Progenitor cell of endocrine pancreas (in vitro differentiated cells): ENCODE measurements at regions not wholly inside any gene's neighbourhood (a gene's known extent, or its start where the extent isn't known, plus 50 kb on each side); places are given as distances from the start of the nearest gene placed in this dataset.

Experiments used
- DNase-seq: peaks from one replicate; pipeline ENCODE4 v3.0.0; 2021; ENCODE audit warnings: low spot score; ENCODE audit not compliant: unreplicated experiment
- H3K27ac Mint-ChIP-seq: 2 replicates; pipeline ENCODE4 v1.8.0; 2021; ENCODE audit warnings: mild to moderate bottlenecking, moderate library complexity, mixed read lengths
- H3K27me3 Mint-ChIP-seq: 2 replicates; pipeline ENCODE4 v1.8.0; 2021; ENCODE audit warnings: mixed read lengths
- H3K36me3 Mint-ChIP-seq: 2 replicates; pipeline ENCODE4 v1.8.0; 2022; ENCODE audit warnings: mixed read lengths; ENCODE audit not compliant: insufficient read depth
- H3K4me1 Mint-ChIP-seq: 2 replicates; pipeline ENCODE4 v1.8.0; 2021; ENCODE audit warnings: low read depth, mixed read lengths
- H3K4me3 Mint-ChIP-seq: 2 replicates; pipeline ENCODE4 v1.8.0; 2021; ENCODE audit warnings: low read depth, mild to moderate bottlenecking, moderate library complexity, mixed read lengths
- H3K9me3 Mint-ChIP-seq: 2 replicates; pipeline ENCODE4 v1.8.0; 2021; ENCODE audit warnings: low read depth, mixed read lengths
- TF ChIP-seq, protein P1 (sequence below): fragments of 200-600 bp; sonication (generic); IDR thresholded peaks from one replicate; pipeline ENCODE4 v1.5.0; 2021; ENCODE audit warnings: antibody characterized with exemption, mild to moderate bottlenecking; ENCODE audit not compliant: unreplicated experiment

DNA sequence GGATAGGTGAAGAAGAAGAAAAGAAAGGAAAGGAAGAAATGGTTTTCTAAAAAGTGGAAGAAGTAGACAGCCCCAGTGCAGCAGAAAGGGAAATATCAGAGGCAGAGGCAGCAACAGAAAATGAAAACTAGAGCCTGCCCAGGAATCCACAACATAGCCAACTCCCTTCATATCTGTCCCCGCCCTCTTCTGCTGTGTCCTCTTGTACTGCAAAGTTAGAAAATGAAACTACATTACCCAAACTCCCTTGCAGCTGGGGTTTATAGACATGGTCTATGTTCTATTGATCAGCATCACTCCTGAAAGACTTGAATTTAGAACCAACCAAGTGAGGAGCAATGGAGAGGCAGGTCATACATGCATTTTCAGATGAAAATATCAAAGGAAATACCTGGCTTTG lies 200.5 kb upstream of the PHACTR1 start:
- no peak for DNase-seq
- H3K4me3 Mint-ChIP-seq: no peak overlapping the region
- no peaks in the 10 kb centered on the region for H3K4me1 Mint-ChIP-seq
- H3K36me3 Mint-ChIP-seq: no peaks in the 10 kb centered on the region
- peaks cover 20% of the 10 kb centered on the region for H3K27me3 Mint-ChIP-seq
- no peak overlapping the region for H3K27ac Mint-ChIP-seq
- TF ChIP-seq, protein P1, sequence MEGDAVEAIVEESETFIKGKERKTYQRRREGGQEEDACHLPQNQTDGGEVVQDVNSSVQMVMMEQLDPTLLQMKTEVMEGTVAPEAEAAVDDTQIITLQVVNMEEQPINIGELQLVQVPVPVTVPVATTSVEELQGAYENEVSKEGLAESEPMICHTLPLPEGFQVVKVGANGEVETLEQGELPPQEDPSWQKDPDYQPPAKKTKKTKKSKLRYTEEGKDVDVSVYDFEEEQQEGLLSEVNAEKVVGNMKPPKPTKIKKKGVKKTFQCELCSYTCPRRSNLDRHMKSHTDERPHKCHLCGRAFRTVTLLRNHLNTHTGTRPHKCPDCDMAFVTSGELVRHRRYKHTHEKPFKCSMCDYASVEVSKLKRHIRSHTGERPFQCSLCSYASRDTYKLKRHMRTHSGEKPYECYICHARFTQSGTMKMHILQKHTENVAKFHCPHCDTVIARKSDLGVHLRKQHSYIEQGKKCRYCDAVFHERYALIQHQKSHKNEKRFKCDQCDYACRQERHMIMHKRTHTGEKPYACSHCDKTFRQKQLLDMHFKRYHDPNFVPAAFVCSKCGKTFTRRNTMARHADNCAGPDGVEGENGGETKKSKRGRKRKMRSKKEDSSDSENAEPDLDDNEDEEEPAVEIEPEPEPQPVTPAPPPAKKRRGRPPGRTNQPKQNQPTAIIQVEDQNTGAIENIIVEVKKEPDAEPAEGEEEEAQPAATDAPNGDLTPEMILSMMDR: no peak
- no peaks in the 10 kb centered on the region for H3K9me3 Mint-ChIP-seq

DNA sequence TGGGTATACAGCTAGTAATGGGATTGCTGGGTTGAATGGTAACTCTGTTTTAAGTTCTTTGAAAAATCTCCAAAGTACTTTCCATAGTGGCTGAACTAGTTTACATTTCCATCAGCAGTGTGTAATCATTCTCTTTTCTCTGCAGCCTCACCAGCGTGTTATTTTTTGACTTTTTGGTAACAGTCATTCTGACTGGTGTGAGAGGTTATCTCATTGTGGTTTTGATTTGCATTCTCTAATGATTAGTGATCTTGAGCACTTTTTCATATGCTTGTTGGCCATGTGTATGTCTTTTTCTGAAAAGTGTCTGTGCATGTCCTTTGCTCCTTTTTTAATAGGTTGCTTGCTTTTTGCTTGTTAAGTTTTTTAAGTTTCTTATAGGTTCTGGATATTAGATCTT lies 194.2 kb upstream of the PHACTR1 start:
- TF ChIP-seq, protein P1: no peak
- H3K4me1 Mint-ChIP-seq: peaks cover 2% of the 10 kb centered on the region
- H3K4me3 Mint-ChIP-seq: no peak overlapping the region
- no peak for DNase-seq
- peaks cover 18% of the 10 kb centered on the region for H3K9me3 Mint-ChIP-seq
- H3K36me3 Mint-ChIP-seq: peaks cover 2% of the 10 kb centered on the region
- no peak overlapping the region for H3K27ac Mint-ChIP-seq
- H3K27me3 Mint-ChIP-seq: peaks cover 8% of the 10 kb centered on the region

DNA sequence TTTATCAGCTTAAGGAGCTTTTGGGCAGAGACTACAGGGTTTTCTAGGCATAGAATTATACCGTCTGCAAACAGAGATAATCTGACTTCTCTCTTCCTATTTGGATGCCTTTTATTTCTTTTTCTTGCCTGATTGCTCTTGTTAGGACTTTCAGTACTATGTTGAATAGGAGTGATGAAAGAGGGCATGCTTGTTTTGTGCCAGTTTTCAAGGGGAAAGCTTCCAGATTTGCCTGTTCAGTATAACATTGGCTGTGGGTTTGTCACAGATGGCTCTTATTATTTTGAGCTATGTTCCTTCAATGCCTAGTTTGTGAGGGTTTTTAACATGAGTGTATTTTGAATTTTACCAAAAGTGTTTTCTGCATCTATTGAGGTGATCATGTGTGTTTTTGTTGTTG lies 192.8 kb upstream of the PHACTR1 start:
- Mint-ChIP-seq H3K4me3 (no peak overlapping the region), H3K27ac (no peak overlapping the region), H3K27me3 (peaks cover 10% of the 10 kb centered on the region), H3K4me1 (peaks cover 7% of the 10 kb centered on the region), H3K36me3 (peaks cover 2% of the 10 kb centered on the region), H3K9me3 (peaks cover 18% of the 10 kb centered on the region)
- DNase-seq: no peak
- TF ChIP-seq, protein P1: no peak

DNA sequence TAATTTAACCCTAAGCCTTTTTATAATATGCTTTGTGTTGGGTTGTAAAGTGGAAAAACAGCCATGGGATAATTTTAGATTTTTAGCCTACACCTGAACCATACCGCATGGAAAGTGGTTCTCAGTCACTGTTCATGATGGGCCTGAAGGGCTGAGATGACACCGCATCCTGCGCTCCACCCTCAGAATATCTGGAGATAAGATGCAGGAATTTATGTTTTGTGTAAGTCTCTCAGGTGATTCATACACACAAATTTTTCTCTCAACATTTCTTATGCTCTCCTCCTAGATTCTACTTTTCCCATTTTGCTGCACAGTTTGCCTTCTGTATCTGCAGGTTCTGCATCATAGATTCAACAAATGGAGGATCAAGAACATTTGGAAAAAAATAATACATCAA lies 191.3 kb upstream of the PHACTR1 start:
- H3K9me3 Mint-ChIP-seq: peaks cover 18% of the 10 kb centered on the region
- H3K4me3 Mint-ChIP-seq: no peak overlapping the region
- peaks cover 8% of the 10 kb centered on the region for H3K27me3 Mint-ChIP-seq
- peaks cover 2% of the 10 kb centered on the region for H3K36me3 Mint-ChIP-seq
- H3K4me1 Mint-ChIP-seq: peaks cover 8% of the 10 kb centered on the region
- DNase-seq: no peak
- TF ChIP-seq, protein P1: no peak
- H3K27ac Mint-ChIP-seq: no peak overlapping the region

DNA sequence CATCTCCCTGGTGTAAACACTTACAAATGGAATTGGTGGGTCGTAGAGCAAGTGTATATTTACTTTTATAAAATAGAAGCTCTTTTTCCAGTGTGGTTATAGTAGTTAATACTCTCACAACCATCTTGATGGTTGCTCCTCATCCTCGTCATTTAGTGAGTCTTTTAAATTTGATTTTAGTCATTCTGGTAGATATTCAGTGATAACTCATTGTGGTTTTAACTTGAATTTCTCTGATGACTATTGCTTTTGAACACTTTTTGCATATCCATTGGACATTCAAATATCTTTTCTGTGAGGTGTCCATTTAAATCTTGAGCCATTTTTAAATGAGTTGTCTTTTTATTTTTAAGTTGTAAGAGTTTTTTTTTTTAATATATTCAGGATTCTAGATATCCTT lies 189.2 kb upstream of the PHACTR1 start:
- TF ChIP-seq, protein P1: no peak
- no peak for DNase-seq
- Mint-ChIP-seq H3K27ac (no peak overlapping the region), H3K4me3 (no peak overlapping the region), H3K27me3 (peaks cover 9% of the 10 kb centered on the region), H3K9me3 (peaks cover 18% of the 10 kb centered on the region), H3K36me3 (peaks cover 2% of the 10 kb centered on the region), H3K4me1 (peaks cover 8% of the 10 kb centered on the region)
